K562 (cell line): ENCODE measurements at regions not wholly inside any gene's neighbourhood (a gene's known extent, or its start where the extent isn't known, plus 50 kb on each side); places are given as distances from the start of the nearest gene placed in this dataset.

ENCODE experiments used
- ARID1B ChIP-seq: fragments of 450-650 bp; IDR thresholded peaks from 2 replicates; pipeline ENCODE4 v1.6.1; 2016; ENCODE audit warnings: antibody characterized with exemption, mild to moderate bottlenecking, inconsistent platforms
- CBX1 ChIP-seq: sonication (generic); IDR thresholded peaks from 2 replicates; pipeline ENCODE4 v1.6.1; 2016; ENCODE audit warnings: antibody characterized with exemption, low read depth, mild to moderate bottlenecking
- E2F1 ChIP-seq: sonication (generic); formaldehyde crosslinking; IDR thresholded peaks from 2 replicates; pipeline ENCODE4 v1.8.1; 2023; ENCODE audit warnings: mild to moderate bottlenecking, missing genetic modification reagents, moderate library complexity
- ERF ChIP-seq: fragments of 450-650 bp; formaldehyde crosslinking; IDR thresholded peaks from 2 replicates; pipeline ENCODE4 v1.4.0; 2020; ENCODE audit warnings: mild to moderate bottlenecking, mixed read lengths
- GATAD2B ChIP-seq: fragments of 450-650 bp; IDR thresholded peaks from 2 replicates; pipeline ENCODE4 v1.6.1; 2017; ENCODE audit warnings: mild to moderate bottlenecking, borderline replicate concordance
- JUND ChIP-seq, 2 experiments: IDR thresholded peaks; 2 replicates in 1 of 2; 3 replicates in 1 of 2; pipeline ENCODE4 v1.6.1; 2011; ENCODE audit warnings: borderline replicate concordance in 2 of 2, low read depth in 2 of 2, low read length in 2 of 2, improper control_type of control experiment in 1 of 2, missing biosample characterization in 1 of 2, missing genetic modification characterization in 1 of 2, missing genetic modification reagents in 1 of 2
- L3MBTL2 ChIP-seq: fragments of 450-650 bp; IDR thresholded peaks from 2 replicates; pipeline ENCODE4 v1.6.1; 2016; ENCODE audit warnings: mild to moderate bottlenecking, moderate library complexity
- MNT ChIP-seq, 2 experiments: fragments of 450-650 bp; conservative IDR thresholded peaks; 2 replicates each; pipeline ENCODE4 v1.6.1; 2017; ENCODE audit warnings: mild to moderate bottlenecking in 2 of 2, moderate library complexity in 2 of 2
- NCOA1 ChIP-seq: fragments of 450-650 bp; IDR thresholded peaks from 2 replicates; pipeline ENCODE4 v1.6.1; 2016; ENCODE audit warnings: low read depth
- NR2C1 ChIP-seq, 2 experiments: fragments of 450-650 bp; IDR thresholded peaks; 2 replicates each; pipeline ENCODE4 v1.6.1; 2017; ENCODE audit warnings: mild to moderate bottlenecking in 2 of 2, antibody characterized with exemption in 1 of 2, inconsistent platforms in 1 of 2, missing compliant biosample characterization in 1 of 2, missing genetic modification characterization in 1 of 2
- NR2F6 ChIP-seq: fragments of 450-650 bp; formaldehyde crosslinking; IDR thresholded peaks from 2 replicates; pipeline ENCODE4 v1.4.0; 2020; ENCODE audit warnings: mild to moderate bottlenecking
- NR4A1 ChIP-seq, 2 experiments: fragments of 250-450 bp in 1 of 2; fragments of 450-650 bp in 1 of 2; sonication (Bioruptor Pico) in 1 of 2; IDR thresholded peaks; 2 replicates each; pipeline versions ENCODE4 v1.4.0 to v1.6.1; 2016 to 2020; ENCODE audit warnings: mild to moderate bottlenecking in 2 of 2, missing compliant biosample characterization in 1 of 2, missing genetic modification characterization in 1 of 2, moderate library complexity in 1 of 2
- NRF1 ChIP-seq, 2 experiments: fragments of 450-650 bp; IDR thresholded peaks in 1 of 2; conservative IDR thresholded peaks in 1 of 2; 2 replicates each; pipeline ENCODE4 v1.6.1; 2014; ENCODE audit warnings: mild to moderate bottlenecking in 2 of 2
- PHB ChIP-seq: fragments of 250-450 bp; sonication (Bioruptor Pico); IDR thresholded peaks from 2 replicates; pipeline ENCODE4 v1.5.0; 2021
- RFX1 ChIP-seq: fragments of 450-650 bp; IDR thresholded peaks from 2 replicates; pipeline ENCODE4 v1.6.1; 2016; ENCODE audit warnings: mild to moderate bottlenecking, moderate library complexity
- SOX6 ChIP-seq: fragments of 450-650 bp; IDR thresholded peaks from 2 replicates; pipeline ENCODE4 v1.6.1; 2014; ENCODE audit warnings: mild to moderate bottlenecking
- TBP ChIP-seq: optimal IDR thresholded peaks from 2 replicates; pipeline ENCODE3; 2011; ENCODE audit warnings: low read depth, low read length, improper control_type of control experiment
- TEAD1 ChIP-seq, 2 experiments: fragments of 450-650 bp in 1 of 2; sonication (generic) in 1 of 2; formaldehyde crosslinking; IDR thresholded peaks; 2 replicates each; pipeline versions ENCODE4 v1.4.0 to v1.8.0; 2020 to 2022; ENCODE audit warnings: mild to moderate bottlenecking in 2 of 2, missing genetic modification reagents in 1 of 2
- TEAD4 ChIP-seq, 2 experiments: sonication (generic) in 1 of 2; formaldehyde crosslinking in 1 of 2; IDR thresholded peaks; 2 replicates each; pipeline versions ENCODE4 v1.6.1 to v1.8.0; 2012 to 2022; ENCODE audit warnings: borderline replicate concordance in 1 of 2, inconsistent platforms in 1 of 2, low read length in 1 of 2, mild to moderate bottlenecking in 1 of 2, missing genetic modification reagents in 1 of 2
- ZNF23 ChIP-seq: fragments of 250-450 bp; sonication (Bioruptor Pico); IDR thresholded peaks from 2 replicates; pipeline ENCODE4 v1.4.0; 2020; ENCODE audit warnings: mild to moderate bottlenecking
- ZNF398 ChIP-seq: fragments of 250-450 bp; sonication (Bioruptor Pico); IDR thresholded peaks from 2 replicates; pipeline ENCODE4 v1.8.0; 2021; ENCODE audit warnings: moderate library complexity, mild to moderate bottlenecking, inconsistent platforms

- 0 out of 2 replicates have a peak, but pooled peaks have one; percentile 53 for TF ChIP-seq ERF
- TF ChIP-seq NRF1 (conservative IDR thresholded peaks at IDR 0.05 in 1 of 2, IDR thresholded peaks at IDR 0.05 in 1 of 2), result peak; percentile 72 to 76
- peak; percentile 74 for TF ChIP-seq ARID1B
- TF ChIP-seq E2F1 (CRISPR knock-in tag), result no peak
- peak in 1 of 2 experiments; percentile 26; a peak in 1 of 4 replicates for TF ChIP-seq MNT (conservative IDR thresholded peaks at IDR 0.05)
- TF ChIP-seq ZNF398 (CRISPR knock-in tag), result no peak
- TF ChIP-seq SOX6, result peak; percentile 61; the same call in 1 of the 2 replicates
- peak; percentile 46 for TF ChIP-seq TBP
- TF ChIP-seq JUND (IDR thresholded peaks at IDR 0.05; ENCODE audit: borderline replicate concordance, low read depth, low read length), result peak; percentile 90
- TF ChIP-seq JUND (tag; IDR thresholded peaks at IDR 0.05; ENCODE audit: borderline replicate concordance, low read depth, low read length), result peak; percentile 94; the same call in 2 of the 3 replicates
- no peak for TF ChIP-seq CBX1
- TF ChIP-seq GATAD2B, result peak; percentile 51; the same call in 1 of the 2 replicates
- TF ChIP-seq NCOA1, result peak; percentile 63; the same call in 1 of the 2 replicates
- no peak for TF ChIP-seq PHB (CRISPR knock-in tag)
- TF ChIP-seq TEAD1 (CRISPR knock-in tag; IDR thresholded peaks at IDR 0.05), result 0 out of 4 replicates have a peak, but pooled peaks of 1 of the 2 experiments have one; percentile 55
- TF ChIP-seq TEAD4 (IDR thresholded peaks at IDR 0.05; ENCODE audit: low read length), result peak; percentile 16; the same call in 1 of the 2 replicates
- no peak for TF ChIP-seq TEAD4 (CRISPR knock-in tag; IDR thresholded peaks at IDR 0.05; ENCODE audit: borderline replicate concordance)
- TF ChIP-seq RFX1, result no peak
- peak; percentile 41; the same call in 1 of the 2 replicates for TF ChIP-seq NR2C1 (IDR thresholded peaks at IDR 0.05)
- TF ChIP-seq NR2C1 (tag; IDR thresholded peaks at IDR 0.05), result peak; percentile 67
- TF ChIP-seq L3MBTL2, result peak; percentile 99
- no peak for TF ChIP-seq NR4A1 (CRISPR knock-in tag; IDR thresholded peaks at IDR 0.05)
- TF ChIP-seq NR4A1 (tag; IDR thresholded peaks at IDR 0.05), result peak; percentile 84
- 0 out of 2 replicates have a peak, but pooled peaks have one; percentile 27 for TF ChIP-seq NR2F6
- TF ChIP-seq ZNF23, result no peak
Observed at GRCh38 chr5:154647114-154647760, 107.9 kb upstream of the LARP1 start (continued).
